ENCODE measurements at regions not wholly inside any gene's neighbourhood (a gene's known extent, or its start where the extent isn't known, plus 50 kb on each side); places are given as distances from the start of the nearest gene placed in this dataset.
A peak's percentile ranks its signal among the peaks of the same experiment; 100 is the strongest.

GRCh38 chr4:100657187-100657586, 139.4 kb upstream of the EMCN start:
- no peak for TF ChIP-seq ZFX (IDR thresholded peaks at IDR 0.05)
- no peak for TF ChIP-seq CTCF (conservative IDR thresholded peaks at IDR 0.05)
- H3K27ac ChIP-seq, result no peak overlapping the region

GRCh38 chr4:100651499-100652175, 133.8 kb upstream of the EMCN start:
- TF ChIP-seq CTCF (conservative IDR thresholded peaks at IDR 0.05) (no peak), ZFX (IDR thresholded peaks at IDR 0.05) (no peak)
- no peak overlapping the region for H3K27ac ChIP-seq

- TF ChIP-seq CTCF (conservative IDR thresholded peaks at IDR 0.05), result no peak
- no peak for TF ChIP-seq ZFX (IDR thresholded peaks at IDR 0.05)
- H3K27ac ChIP-seq, result no peak overlapping the region
Measured at GRCh38 chr4:100649417-100649816, 131.6 kb upstream of the EMCN start.

GRCh38 chr4:100644150-100644549, 126.3 kb upstream of the EMCN start:
- TF ChIP-seq CTCF (conservative IDR thresholded peaks at IDR 0.05) (no peak), ZFX (IDR thresholded peaks at IDR 0.05) (no peak)
- no peak overlapping the region for H3K27ac ChIP-seq

GRCh38 chr4:100641336-100641735, 123.5 kb upstream of the EMCN start:
- H3K27ac ChIP-seq, result no peak overlapping the region
- no peak for TF ChIP-seq ZFX (IDR thresholded peaks at IDR 0.05)
- TF ChIP-seq CTCF (conservative IDR thresholded peaks at IDR 0.05), result no peak

GRCh38 chr4:100635899-100636298, 118.1 kb upstream of the EMCN start:
- TF ChIP-seq CTCF (conservative IDR thresholded peaks at IDR 0.05), result no peak
- no peak for TF ChIP-seq ZFX (IDR thresholded peaks at IDR 0.05)
- H3K27ac ChIP-seq, result peak overlapping the region; percentile 49

- peak overlapping the region; percentile 60; the same call in 1 of the 2 replicates for H3K27ac ChIP-seq
- TF ChIP-seq CTCF (conservative IDR thresholded peaks at IDR 0.05), result no peak
- no peak for TF ChIP-seq ZFX (IDR thresholded peaks at IDR 0.05)
Measured at GRCh38 chr4:100633269-100633668, 115.4 kb upstream of the EMCN start.
